Activated CD8-positive, alpha-beta memory T cell treated with anti-CD3 and anti-CD28 coated beads, Interleukin-2, amount 10 ng/mL, durations not matched to agents 7 days and 5 days (primary cell): ENCODE measurements at regions not wholly inside any gene's neighbourhood (a gene's known extent, or its start where the extent isn't known, plus 50 kb on each side); places are given as distances from the start of the nearest gene placed in this dataset.

Source experiments
- ATAC-seq: fragments of 150-1000 bp; cut with Tn5 transposase; one replicate; pipeline ENCODE4 v1.10.0; 2021; ENCODE audit warnings: moderate library complexity
- CTCF ChIA-PET: fragments of 350-600 bp; sonication (Branson Sonifier 250); formaldehyde crosslinking; loops from one replicate; lab custom pipeline; 2021; ENCODE audit warnings: antibody characterized with exemption; lab: Charles Lee
- DNase-seq: peaks from one replicate; pipeline ENCODE4 v3.0.0-alpha.2; 2020
- H3K27ac Mint-ChIP-seq: one replicate; pipeline ENCODE4 v1.8.0; 2021; ENCODE audit warnings: mild to moderate bottlenecking, mixed read lengths
- H3K27me3 Mint-ChIP-seq: one replicate; pipeline ENCODE4 v1.8.0; 2021; ENCODE audit warnings: mixed read lengths
- H3K36me3 Mint-ChIP-seq: one replicate; pipeline ENCODE4 v1.8.0; 2021; ENCODE audit warnings: mild to moderate bottlenecking, mixed read lengths
- H3K4me1 Mint-ChIP-seq: one replicate; pipeline ENCODE4 v1.8.0; 2021; ENCODE audit warnings: mixed read lengths
- H3K4me3 Mint-ChIP-seq: one replicate; pipeline ENCODE4 v1.8.0; 2021; ENCODE audit warnings: mild to moderate bottlenecking, moderate library complexity, mixed read lengths
- H3K9me3 Mint-ChIP-seq: one replicate; pipeline ENCODE4 v1.8.0; 2022; ENCODE audit warnings: low read depth, mixed read lengths

GRCh38 chr5:128869970-128870369 lies 95.3 kb upstream of the SLC27A6 start:
- H3K4me1 Mint-ChIP-seq = no peaks in the 10 kb centered on the region
- DNase-seq = no peak
- CTCF ChIA-PET = no interaction called here
- H3K4me3 Mint-ChIP-seq = no peak overlapping the region
- no peaks in the 10 kb centered on the region for H3K27me3 Mint-ChIP-seq
- no peaks in the 10 kb centered on the region for H3K36me3 Mint-ChIP-seq
- ATAC-seq = no peak
- H3K27ac Mint-ChIP-seq = no peak overlapping the region
- H3K9me3 Mint-ChIP-seq = peaks cover 2% of the 10 kb centered on the region

GRCh38 chr5:128870373-128870772 lies 94.9 kb upstream of the SLC27A6 start:
- H3K4me3 Mint-ChIP-seq = no peak overlapping the region

GRCh38 chr5:128870923-128871322 lies 94.4 kb upstream of the SLC27A6 start:
- no peak for ATAC-seq
- peaks cover 2% of the 10 kb centered on the region for H3K9me3 Mint-ChIP-seq
- no peaks in the 10 kb centered on the region for H3K4me1 Mint-ChIP-seq
- H3K4me3 Mint-ChIP-seq = no peak overlapping the region
- H3K36me3 Mint-ChIP-seq = no peaks in the 10 kb centered on the region
- CTCF ChIA-PET = no interaction called here
- no peaks in the 10 kb centered on the region for H3K27me3 Mint-ChIP-seq
- DNase-seq = no peak
- H3K27ac Mint-ChIP-seq = no peak overlapping the region

More at GRCh38 chr5:128870373-128870772, 94.9 kb upstream of the SLC27A6 start:
- DNase-seq (no peak), ATAC-seq (no peak)
- H3K4me1 Mint-ChIP-seq = no peaks in the 10 kb centered on the region
- CTCF ChIA-PET = no interaction called here
- H3K36me3 Mint-ChIP-seq = no peaks in the 10 kb centered on the region
- no peaks in the 10 kb centered on the region for H3K27me3 Mint-ChIP-seq
- no peak overlapping the region for H3K27ac Mint-ChIP-seq
- H3K9me3 Mint-ChIP-seq = peaks cover 2% of the 10 kb centered on the region

GRCh38 chr5:128876569-128877382 lies 88.5 kb upstream of the SLC27A6 start:
- no peaks in the 10 kb centered on the region for H3K9me3 Mint-ChIP-seq
- CTCF ChIA-PET = no interaction called here
- H3K4me3 Mint-ChIP-seq = no peak overlapping the region
- DNase-seq (no peak), ATAC-seq (no peak)
- H3K36me3 Mint-ChIP-seq = no peaks in the 10 kb centered on the region
- H3K27ac Mint-ChIP-seq = no peak overlapping the region
- no peaks in the 10 kb centered on the region for H3K4me1 Mint-ChIP-seq
- no peaks in the 10 kb centered on the region for H3K27me3 Mint-ChIP-seq

DNA sequence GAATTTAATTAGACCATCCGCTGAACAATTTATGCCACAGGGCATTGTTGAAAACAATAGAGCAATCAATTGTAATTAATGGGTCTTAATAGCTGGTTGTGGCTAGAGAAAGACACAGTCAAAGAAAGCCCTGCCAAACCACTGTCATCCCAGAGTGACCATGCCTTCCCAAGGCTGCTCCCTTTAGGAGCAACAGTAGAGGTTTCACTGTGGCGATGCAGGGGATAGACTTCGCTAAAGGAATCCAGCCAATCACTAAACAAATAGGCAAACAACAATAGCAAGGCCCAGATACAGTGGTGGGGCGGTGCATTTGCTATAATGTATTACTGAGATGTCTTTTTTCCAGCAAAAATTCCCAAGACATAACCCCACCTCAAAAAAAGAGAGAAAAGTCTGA lies 87.8 kb upstream of the SLC27A6 start:
- H3K27me3 Mint-ChIP-seq = no peaks in the 10 kb centered on the region
- DNase-seq = no peak
- H3K36me3 Mint-ChIP-seq = no peaks in the 10 kb centered on the region
- no peak overlapping the region for H3K27ac Mint-ChIP-seq
- H3K9me3 Mint-ChIP-seq = no peaks in the 10 kb centered on the region
- H3K4me1 Mint-ChIP-seq = no peaks in the 10 kb centered on the region
- ATAC-seq = no peak
- H3K4me3 Mint-ChIP-seq = no peak overlapping the region
- CTCF ChIA-PET = no interaction called here

- Mint-ChIP-seq H3K27ac (no peak overlapping the region), H3K4me3 (no peak overlapping the region), H3K27me3 (no peaks in the 10 kb centered on the region), H3K9me3 (no peaks in the 10 kb centered on the region), H3K4me1 (no peaks in the 10 kb centered on the region), H3K36me3 (no peaks in the 10 kb centered on the region)
- CTCF ChIA-PET = no interaction called here
- ATAC-seq (no peak), DNase-seq (no peak)
Measured at GRCh38 chr5:128881502-128882018, 83.7 kb upstream of the SLC27A6 start.

- DNase-seq (no peak), ATAC-seq (no peak)
- Mint-ChIP-seq H3K27me3 (no peaks in the 10 kb centered on the region), H3K27ac (no peak overlapping the region), H3K4me3 (no peak overlapping the region), H3K4me1 (no peaks in the 10 kb centered on the region), H3K9me3 (no peaks in the 10 kb centered on the region), H3K36me3 (no peaks in the 10 kb centered on the region)
- CTCF ChIA-PET = no interaction called here
Measured at GRCh38 chr5:128885649-128886255, 79.5 kb upstream of the SLC27A6 start.

- Mint-ChIP-seq H3K27me3 (peaks cover 3% of the 10 kb centered on the region), H3K4me3 (no peak overlapping the region), H3K27ac (no peak overlapping the region), H3K36me3 (no peaks in the 10 kb centered on the region), H3K4me1 (no peaks in the 10 kb centered on the region), H3K9me3 (no peaks in the 10 kb centered on the region)
- no peak for ATAC-seq
- CTCF ChIA-PET = no interaction called here
- no peak for DNase-seq
Measured at GRCh38 chr5:128895122-128895521, 70.2 kb upstream of the SLC27A6 start.

DNA sequence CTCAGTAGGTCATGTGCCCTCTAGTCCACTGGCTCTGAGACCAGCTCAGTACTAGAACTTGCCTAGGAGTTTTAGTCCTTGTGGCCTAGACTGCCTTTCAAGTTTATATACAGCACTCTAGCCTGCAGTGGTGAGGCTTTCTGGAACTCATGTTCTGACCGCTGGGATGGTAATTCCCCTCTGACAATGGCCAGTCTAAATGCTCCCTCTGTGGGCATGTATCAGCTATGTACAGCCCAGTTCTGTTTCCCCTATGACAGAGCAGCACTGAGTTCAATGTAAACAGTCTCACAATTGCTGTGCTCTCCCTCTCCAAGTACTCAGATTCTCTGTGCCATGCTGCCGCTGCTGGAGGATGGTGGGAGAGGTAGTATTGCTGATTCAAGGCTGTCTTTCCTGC lies 68.6 kb upstream of the SLC27A6 start:
- peaks cover 3% of the 10 kb centered on the region for H3K27me3 Mint-ChIP-seq
- CTCF ChIA-PET = no interaction called here
- no peak overlapping the region for H3K27ac Mint-ChIP-seq

GRCh38 chr5:128903550-128903949 lies 61.7 kb upstream of the SLC27A6 start:
- DNase-seq (no peak), ATAC-seq (no peak)
- Mint-ChIP-seq H3K4me1 (no peaks in the 10 kb centered on the region), H3K36me3 (no peaks in the 10 kb centered on the region), H3K27ac (no peak overlapping the region), H3K4me3 (no peak overlapping the region), H3K9me3 (no peaks in the 10 kb centered on the region), H3K27me3 (peaks cover 3% of the 10 kb centered on the region)
- CTCF ChIA-PET = no interaction called here

More for the DNA sequence above, 68.6 kb upstream of the SLC27A6 start:
- Mint-ChIP-seq H3K36me3 (no peaks in the 10 kb centered on the region), H3K4me3 (no peak overlapping the region), H3K9me3 (no peaks in the 10 kb centered on the region), H3K4me1 (no peaks in the 10 kb centered on the region)
- DNase-seq = no peak
- ATAC-seq = no peak

DNA sequence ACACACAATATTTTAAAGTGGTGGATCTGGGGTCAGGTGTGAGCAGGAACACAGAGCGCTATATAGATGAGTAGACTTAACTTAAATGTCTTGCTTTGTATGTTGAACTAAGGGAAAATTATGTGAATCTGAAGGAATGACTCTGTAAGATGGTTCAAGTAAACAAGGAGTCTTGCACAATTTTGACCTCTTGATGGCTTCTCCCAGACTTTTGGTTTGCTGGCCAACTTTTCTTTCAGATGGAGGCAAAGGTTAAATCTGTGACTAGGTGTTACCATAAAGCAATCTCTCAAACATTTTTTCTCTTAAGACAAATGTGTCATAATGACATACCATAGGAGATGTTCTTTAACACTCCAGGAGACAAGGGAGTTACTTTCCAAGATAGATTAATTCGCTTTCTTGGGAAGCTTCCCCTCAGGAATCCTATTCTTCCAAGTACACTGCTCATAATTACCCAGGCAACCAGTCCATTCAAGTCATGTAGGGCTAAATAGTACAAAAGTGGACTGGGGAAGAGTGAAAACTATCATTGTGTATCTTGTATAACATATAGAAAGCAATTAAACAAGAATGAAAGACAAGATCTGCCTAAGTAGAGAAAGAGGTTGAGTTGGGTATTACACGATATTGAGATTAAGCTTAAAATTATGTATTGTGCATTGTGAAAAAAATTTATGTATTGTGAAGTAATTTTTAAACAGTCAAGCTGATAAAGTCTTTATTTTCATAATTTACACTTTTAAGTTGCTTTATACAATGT lies 60.3 kb upstream of the SLC27A6 start:
- Mint-ChIP-seq H3K4me3 (no peak overlapping the region), H3K4me1 (no peaks in the 10 kb centered on the region), H3K9me3 (no peaks in the 10 kb centered on the region), H3K27ac (no peak overlapping the region), H3K27me3 (peaks cover 3% of the 10 kb centered on the region), H3K36me3 (no peaks in the 10 kb centered on the region)
- CTCF ChIA-PET = interaction anchor here (1.5 kb wide), 1 partner anchor 221 kb away, joined by 4 read pairs; no protein-coding TSS in a partner anchor
- DNase-seq (no peak), ATAC-seq (no peak)

- DNase-seq = peak; percentile 42
- H3K9me3 Mint-ChIP-seq = no peaks in the 10 kb centered on the region
- H3K27ac Mint-ChIP-seq = no peak overlapping the region
- H3K27me3 Mint-ChIP-seq = peaks cover 3% of the 10 kb centered on the region
- no peak overlapping the region for H3K4me3 Mint-ChIP-seq
- H3K4me1 Mint-ChIP-seq = no peaks in the 10 kb centered on the region
- CTCF ChIA-PET = interaction anchor here (1.5 to 1.6 kb wide), 2 partner anchors 220 to 364 kb away, joined by 3 to 4 read pairs; no protein-coding TSS in a partner anchor
- ATAC-seq = peak; percentile 66
- no peaks in the 10 kb centered on the region for H3K36me3 Mint-ChIP-seq
Measured at GRCh38 chr5:128905568-128906110, 59.6 kb upstream of the SLC27A6 start.

GRCh38 chr5:128913551-128913950 lies 51.7 kb upstream of the SLC27A6 start:
- no peak overlapping the region for H3K4me3 Mint-ChIP-seq
- DNase-seq (no peak), ATAC-seq (no peak)
- H3K27ac Mint-ChIP-seq = no peak overlapping the region
- H3K27me3 Mint-ChIP-seq = peaks cover 2% of the 10 kb centered on the region
- no peaks in the 10 kb centered on the region for H3K4me1 Mint-ChIP-seq
- no peaks in the 10 kb centered on the region for H3K9me3 Mint-ChIP-seq
- CTCF ChIA-PET = no interaction called here
- no peaks in the 10 kb centered on the region for H3K36me3 Mint-ChIP-seq
